HG02623 (cell line): ENCODE measurements at regions not wholly inside any gene's neighbourhood (a gene's known extent, or its start where the extent isn't known, plus 50 kb on each side); places are given as distances from the start of the nearest gene placed in this dataset.
"Not testable (repeated sequence)": the region's sequence is repeated elsewhere in the genome, so short reads cannot be mapped to it uniquely, and the experiment has no call there.

Experiments used
- ATAC-seq: cut with Tn5 transposase; IDR thresholded peaks from one replicate; pipeline ENCODE4 v1.9.1; 2021; ENCODE audit warnings: moderate library complexity; ENCODE audit not compliant: unreplicated experiment

DNA sequence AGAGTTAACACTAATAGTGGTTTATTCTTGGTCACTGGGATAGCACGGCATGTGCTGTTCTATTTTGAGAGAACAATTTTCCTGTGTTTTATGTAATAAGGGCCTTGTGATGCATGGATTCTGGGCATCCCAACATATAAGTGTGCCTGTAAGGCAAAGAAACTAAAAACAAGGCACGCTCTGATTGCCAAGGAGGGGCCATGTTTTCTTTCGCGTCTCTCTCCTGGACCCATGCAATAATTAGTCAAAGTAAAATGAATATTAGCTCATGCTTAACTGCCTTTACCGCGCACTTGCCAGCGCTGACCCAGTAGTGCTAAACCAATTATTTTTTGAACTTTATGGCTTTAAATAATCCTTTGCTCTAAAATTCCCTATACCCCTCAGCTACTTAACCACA, 140.9 kb downstream of the PSAT1 start:
- no peak for ATAC-seq

DNA sequence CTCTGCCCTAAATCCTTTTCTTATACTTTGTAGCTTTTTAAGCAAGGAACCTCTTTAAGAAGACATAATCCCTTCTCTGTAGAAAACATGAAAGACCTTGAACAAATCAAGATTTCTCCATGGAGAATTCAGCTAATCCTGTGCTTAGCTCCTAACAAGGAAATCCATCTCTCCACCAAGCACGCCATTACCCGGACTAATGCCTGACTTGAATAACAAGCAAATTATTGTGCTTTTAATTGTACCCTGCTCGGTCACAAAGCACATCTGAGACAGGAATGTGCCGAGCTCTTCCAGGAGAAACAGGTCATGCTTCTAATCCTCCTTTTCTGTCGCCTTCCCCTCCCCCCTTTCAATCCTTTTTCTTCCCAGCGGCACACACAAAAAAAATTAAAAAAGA, 141.3 kb downstream of the PSAT1 start:
- no peak for ATAC-seq

DNA sequence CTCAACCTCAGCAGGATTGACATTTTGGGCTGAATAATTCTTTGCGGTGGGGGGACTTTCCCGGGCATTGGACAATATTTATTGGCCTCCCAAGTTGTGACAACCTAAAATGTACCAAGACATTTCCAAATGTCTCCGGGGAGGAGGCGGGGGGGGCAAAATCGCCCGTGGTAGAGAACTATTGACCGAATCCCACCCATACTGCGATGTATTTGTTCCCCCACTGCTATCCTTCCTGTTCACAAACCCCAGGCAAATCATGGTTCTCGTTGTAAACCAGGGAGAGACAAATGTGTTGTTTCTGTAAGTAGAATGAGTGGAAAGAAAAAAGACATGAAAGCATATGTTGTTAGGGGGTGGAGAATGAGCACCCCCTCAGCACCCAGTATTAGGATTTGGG, 141.9 kb downstream of the PSAT1 start:
- ATAC-seq, result no peak

DNA sequence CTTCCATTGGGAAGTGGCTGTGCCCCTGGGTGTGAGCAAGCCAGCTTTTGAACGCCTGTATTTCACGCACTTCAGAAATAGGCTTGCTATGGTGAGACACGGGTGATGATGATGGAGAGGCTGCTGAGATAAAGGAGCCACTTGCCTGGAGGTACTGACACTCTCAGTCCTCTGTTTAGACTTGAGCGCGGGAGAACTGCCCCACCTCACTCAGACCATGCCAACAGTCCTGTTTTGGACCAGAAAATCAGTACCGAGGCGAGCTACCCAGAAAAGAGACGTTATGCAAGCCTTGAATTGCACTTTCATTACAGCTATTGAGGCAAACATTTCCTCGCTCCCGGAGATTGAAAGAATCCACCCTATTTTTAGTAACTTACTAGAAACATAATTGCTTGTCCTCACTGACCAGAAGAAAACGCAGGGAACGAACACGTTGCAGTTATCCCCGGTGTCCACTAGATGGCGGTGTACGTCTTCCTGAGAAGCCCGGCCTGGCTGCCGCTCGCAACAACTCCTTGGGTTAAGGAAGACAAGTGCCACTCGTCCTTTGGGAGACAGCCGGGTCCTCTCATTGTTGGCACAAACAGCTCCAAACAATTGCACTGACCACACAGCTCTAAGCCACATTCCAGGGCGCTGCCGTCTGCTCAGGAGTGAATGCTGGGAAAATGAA, 142.4 kb downstream of the PSAT1 start:
- peak; percentile 87 for ATAC-seq

DNA sequence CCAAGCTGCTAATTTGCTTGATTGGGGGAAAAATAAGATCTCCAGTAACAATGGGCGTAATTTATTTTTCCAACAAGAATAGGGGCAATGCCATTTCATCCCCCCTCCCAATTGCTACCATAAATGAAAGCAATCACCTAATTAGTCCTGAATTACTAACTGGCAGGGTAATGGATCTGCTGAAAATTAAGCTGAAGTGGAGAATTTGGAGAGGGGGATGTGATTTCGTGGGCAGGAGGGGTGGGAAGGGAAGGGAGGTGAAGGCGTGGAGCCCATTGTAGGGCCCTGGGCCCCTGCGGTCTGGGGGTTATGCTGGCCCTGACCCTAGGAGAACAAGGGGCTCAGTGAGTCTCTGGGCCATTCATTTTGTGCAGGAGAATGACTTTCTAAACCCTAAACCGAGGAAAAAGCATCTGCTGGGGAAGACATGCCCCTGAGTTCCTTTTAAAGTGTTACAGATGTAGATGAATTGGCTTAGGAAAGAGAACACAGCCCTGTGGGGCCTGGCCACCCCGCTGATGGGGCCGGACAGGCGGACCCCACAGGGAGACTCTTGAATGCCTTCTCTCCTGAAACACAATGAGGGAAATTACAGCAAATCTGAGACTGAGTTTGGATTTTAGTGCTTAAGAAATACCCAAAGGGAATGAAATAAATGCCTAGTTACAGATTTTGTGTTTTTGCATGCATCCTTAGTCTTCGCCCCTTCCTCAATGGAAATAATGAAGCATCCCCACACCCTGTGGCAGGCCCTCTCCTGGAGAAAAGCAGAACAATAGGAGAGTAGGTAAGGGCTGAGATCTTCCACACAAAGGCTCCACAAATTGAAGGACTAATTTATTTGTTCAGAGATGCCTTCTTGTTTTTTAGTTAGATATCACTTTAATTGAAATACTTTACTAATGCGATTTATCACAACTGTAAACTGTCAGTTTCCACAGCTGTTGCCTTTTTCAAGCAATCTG, 143.2 kb downstream of the PSAT1 start:
- ATAC-seq, result no peak

DNA sequence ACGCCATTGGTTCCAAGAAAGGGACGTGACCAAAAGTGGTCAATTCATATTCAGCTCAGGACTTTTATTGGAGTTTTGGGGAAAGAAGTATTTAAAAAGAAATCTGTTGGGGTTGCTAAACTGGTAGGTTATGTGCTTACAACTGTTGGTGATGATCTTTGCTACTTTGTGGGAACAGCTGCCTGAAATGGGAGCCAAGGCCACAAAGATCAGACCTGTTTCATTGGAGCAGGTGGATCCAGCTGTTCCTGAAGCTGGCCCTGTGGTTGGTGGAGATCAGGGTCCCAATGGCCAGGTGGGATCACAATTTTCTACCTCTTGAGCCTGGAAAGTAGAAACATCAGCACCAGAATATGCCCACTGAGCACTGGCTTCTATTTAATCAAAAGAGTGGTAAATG, 144.5 kb downstream of the PSAT1 start:
- no peak for ATAC-seq

DNA sequence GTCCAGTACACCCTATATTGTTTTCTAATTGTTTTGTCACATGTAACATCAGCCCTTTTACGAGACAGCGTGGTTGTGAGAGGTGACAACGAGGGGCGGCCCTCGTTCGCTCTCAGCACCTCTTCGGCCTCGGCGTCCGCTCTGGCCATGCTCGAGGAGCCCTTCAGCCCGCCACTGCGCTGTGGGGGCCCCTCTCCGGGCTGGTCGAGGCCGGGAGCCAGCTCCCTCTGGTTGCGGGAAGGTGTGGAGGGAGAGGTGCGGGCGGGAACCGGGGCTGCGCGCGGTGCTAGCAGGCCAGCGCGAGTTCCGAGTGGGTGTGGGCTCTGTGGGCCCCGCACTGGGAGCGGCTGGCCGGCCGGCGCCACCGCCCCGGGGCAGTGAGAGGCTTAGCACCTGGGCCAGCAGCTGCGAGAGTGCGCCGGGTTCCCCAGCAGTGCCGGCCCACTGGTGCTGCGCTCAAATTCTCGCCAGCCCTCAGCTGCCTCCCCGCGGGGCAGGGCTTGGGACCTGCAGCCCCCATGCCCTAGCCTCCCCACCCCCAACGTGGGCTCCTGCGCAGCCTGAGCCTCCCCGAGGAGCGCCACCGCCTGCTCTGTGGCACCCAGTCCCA, 145.0 kb downstream of the PSAT1 start:
- ATAC-seq, result no peak

DNA sequence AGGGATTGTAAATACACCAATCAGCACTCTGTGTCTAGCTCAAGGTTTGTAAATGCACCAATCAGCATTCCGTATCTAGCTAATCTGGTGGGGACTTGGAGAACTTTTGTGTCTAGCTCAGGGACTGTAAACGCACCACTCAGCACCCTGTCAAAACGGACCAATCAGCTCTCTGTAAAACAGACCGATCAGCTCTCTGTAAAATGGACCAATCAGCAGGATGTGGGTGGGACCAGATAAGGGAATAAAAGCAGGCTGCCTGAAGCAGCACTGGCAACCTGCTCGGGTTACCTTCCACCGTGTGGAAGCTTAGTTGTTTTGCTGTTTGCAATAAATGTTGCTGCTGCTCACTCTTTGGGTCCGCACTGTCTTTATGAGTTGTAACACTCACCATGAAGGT, 145.7 kb downstream of the PSAT1 start:
- ATAC-seq, result not testable (repeated sequence)

DNA sequence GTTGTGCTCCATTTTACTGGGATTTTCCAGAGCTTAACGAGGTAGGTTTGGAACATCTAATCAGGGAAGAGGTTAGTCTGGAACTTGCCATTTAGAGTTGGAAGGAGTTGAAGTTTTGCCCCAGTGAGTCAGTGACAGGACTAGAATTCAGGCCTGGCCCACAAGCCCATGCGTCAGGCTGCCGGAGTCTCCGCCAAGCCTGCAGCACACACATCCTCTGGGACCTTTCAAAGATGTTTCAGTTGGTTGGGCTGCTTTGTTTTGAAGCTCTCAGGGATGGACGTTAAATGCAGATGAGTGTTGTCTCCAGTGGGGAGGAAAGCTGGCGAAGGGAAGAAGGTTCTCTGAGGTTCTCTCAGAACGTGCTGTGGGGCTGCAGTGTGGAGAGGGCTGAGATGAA, 147.0 kb downstream of the PSAT1 start:
- ATAC-seq, result no peak

DNA sequence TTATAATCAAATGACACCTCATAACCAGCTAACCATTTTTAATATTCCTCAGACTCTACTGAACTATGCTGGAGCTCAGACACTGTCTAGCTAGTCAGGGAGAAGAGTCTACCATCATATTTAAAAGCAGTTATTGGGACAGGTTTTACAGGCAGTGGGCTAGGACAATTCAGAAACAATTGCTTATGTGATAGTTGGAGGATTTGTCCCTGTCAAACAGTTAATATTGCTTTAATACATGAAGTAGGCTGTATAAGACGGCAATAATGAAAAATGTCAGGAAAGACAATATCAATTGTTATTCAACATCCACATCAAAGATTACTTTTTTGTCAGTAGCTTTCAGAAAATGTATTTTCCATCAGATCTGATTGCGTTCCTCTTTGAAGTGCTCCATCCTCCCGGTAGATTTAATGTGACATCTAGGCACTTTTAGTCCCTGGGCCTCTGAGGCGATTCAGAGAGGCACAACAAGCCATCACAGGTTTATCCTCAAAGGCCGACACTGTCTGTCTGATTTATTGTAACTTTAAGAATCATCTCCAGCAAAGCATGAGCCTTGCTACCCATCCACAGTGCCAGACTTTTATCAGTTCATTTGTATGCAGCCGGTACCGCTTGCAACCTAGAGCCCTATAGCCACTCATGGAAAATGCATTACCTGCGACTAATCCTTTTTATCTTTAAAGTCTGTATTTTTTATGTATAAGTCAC, 152.2 kb downstream of the PSAT1 start:
- no peak for ATAC-seq

DNA sequence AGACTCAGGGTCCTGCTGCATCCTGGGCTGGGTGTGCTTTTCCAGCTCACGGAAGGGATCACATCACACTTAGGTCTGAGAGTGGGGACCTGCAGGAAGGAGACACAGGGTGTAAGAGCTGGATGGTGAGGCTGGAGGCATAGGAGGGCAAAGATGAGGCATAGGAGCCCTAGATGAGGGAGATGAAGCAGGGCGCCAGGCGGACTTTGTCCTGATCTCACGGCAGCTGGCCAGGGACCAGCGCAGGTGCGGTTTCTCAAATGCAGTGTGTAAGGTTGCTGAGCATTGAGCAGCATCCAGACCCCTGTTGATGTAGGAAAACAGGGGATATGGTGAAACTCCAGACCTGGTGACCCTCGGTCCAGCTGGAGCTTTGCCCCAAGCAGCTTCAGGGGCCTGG, 156.5 kb downstream of the PSAT1 start:
- no peak for ATAC-seq

DNA sequence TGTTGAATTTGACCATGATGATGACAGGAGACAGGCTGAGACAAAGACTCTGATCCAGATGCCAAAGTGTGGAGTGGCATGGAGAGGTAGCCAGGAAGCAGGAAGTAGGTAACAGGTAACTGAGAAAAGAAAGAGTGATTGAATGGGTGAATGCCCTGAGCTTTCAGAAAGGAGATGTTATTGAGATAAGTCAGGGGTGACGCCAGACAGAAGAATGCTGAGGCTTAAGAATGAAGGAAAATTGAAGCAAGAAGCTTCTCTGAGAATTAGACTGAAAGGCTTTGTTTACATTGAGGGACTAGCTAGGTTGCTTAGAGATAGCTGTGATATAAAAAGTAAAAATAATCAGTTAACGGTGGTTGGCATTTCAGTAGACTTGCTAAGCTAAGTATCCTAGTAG, 165.7 kb downstream of the PSAT1 start:
- ATAC-seq, result no peak

DNA sequence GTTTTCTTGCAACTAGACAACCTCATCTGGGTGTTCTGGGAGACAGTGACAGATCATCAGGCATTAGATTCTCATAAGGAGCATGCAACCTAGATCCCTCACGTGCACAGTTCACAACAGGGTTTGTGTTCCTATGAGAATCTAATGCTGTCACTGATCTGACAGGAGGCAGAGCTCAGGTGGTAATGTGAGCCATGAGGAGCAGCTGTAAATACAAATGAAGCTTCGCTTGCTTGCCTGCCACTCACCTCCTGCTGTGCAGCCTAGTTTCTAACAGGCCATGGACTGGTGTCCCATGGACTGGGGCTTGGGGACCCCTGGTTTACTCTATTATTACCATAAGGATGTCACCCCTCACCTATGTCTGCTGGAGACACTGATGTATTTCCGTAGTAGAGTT, 166.8 kb downstream of the PSAT1 start:
- ATAC-seq, result no peak

DNA sequence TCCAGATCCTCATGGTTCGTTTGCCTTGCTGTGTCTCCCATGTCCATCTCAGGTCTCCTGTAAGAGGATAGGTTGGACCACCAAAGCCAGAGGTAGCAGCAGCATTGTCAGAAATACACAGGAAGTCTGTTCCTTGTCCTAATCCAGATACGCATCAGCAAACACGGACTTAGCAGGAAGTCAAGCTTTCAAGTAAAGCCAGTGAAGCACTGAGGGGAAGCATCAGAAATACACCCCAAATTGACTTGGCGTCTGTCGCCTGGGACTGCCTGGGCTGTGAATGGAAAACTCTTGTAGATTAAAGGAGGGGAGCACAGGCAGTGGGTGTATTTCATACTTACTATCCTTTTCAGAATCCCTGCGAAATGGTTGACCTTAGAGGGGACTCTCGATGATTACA, 171.3 kb downstream of the PSAT1 start:
- ATAC-seq, result no peak

DNA sequence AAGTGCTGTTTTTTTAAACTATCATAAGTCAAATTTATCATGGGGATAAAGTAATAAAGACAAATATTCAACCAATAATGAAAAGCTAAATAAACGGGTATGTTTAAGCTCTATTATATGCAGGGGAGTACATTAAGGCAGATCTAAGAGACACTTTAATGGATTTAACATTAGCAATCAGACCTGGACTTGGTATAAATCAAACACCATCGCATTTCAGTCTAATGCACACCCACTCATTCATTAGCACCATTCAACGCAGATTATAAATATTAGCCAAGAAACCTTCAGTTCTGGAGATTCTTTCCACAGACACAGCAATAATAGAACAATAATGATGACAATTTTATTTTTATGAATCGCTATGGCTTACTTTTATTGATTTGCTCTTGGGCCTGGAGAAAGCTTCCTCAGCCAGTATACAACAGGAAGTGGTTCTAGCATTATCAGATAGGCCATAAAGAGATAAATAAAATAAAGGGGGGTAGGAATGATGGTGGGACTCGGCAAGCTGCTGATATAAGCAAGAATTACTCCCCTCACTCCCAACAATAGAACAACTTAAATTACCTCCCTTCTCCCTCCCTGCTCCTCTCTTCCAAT, 172.2 kb downstream of the PSAT1 start:
- ATAC-seq, result no peak

DNA sequence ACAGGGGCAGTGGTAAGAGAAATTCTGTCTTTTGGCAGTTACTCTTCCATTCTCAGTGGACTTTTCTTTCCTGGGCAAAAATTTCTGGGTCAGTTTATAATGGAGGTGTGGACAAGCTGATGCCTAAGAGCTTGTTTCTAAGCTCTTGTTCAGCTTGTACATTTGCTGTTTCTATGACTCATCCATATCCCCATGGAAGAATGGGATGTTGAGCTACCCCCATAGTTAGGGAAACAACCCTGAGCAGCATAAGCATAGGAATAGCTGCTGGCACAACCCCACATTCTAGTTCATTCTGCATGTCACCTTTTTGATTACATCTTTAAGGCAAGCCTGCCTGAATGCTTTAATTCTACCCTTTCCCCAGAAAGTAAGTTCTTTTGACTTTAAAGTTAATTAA, 173.3 kb downstream of the PSAT1 start:
- ATAC-seq, result no peak

DNA sequence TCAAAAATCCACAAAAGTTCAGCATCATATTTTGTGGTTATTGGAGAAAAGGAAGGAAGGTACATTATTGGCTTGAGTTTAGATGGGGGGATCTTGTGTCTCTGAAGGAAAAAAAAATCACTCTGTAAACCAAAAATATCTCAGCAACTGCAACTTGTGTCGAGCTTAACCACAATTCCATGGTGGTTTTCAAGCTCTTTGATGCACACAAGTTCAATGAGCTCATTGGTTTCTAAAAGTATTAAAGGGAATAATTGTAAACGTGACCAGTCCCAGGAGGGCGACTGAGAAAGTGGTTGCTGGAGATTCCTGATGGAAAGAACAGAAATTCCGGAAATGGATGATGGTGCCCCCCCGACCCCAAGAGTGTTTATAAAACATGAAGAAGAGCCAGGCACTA, 173.8 kb downstream of the PSAT1 start:
- no peak for ATAC-seq

DNA sequence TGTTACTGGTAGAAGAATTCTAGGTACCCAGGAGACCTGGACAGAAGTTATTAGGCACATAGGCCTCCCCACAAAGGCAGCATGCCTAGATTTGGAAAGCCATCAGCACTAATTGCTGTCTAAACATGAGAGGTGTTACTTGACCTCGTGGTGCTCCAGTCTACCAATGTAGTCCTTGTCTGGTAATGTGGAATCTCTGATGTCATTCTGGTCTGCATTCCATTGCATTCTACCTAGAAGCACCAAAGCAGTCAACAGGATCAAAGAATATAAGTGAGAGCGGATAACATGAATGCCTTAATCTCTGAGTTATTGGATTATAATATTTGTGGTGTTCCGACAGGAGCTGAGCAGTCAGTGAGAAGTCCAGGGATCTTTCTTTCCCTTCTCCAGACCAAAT, 175.2 kb downstream of the PSAT1 start:
- ATAC-seq, result no peak

DNA sequence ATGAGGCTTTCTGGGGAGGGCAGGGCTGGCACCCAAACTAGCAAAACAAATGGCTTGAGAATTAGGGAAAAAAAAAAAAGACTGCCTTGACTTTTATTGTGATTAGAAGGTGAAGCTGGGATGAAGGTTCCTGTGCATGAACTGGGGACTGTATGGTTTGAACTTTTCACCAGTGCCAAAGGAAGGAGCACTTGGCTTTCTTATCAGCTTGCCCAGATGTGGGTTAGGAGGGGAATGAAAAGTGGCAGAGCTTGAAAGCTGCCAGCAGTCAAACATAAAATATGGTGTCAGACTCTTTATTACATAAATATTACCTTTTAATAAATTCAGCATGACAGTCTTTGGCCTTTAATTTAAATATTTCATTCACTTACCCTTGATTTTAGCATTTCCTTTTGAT, 182.5 kb downstream of the PSAT1 start:
- no peak for ATAC-seq

DNA sequence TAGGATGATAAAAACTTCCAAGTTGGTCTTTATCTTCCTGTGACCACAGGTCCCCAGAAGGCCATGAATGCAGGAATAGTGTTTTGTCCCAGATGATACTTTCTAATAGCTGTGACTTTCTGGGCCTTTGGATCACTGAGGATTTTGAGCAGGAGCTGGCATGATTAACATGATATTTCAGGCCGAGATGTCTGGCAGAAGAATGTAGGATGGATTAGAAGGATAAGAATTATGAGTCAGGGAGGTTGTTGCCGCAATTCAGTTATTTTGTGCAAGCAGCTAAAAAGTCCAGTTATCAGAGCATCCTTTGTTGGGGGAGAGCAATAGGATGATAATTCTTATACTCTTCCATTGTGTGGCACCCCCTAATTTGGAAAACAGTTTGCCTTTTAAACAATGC, 189.7 kb downstream of the PSAT1 start:
- ATAC-seq, result no peak

DNA sequence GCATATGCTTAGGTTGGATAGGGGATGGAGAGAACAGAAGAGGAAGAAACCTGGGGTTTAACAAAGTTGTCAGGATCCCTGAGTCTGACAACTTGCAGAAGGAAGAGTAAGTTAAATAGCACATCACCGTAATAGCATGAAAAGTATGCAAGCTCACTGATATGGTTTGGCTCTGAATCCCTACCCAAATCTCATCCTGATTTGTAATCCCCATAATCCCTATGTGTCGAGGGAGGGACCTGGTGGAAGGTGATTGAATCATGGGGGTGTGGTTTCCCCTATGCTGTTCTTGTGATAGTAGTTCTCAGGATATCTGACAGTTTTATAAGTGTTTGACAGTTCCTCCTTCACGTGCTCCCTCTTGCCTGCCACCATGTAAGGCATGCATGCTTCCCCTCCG, 193.3 kb downstream of the PSAT1 start:
- no peak for ATAC-seq
